Gastroesophageal sphincter (tissue), 4 donors: ENCODE measurements at regions not wholly inside any gene's neighbourhood (a gene's known extent, or its start where the extent isn't known, plus 50 kb on each side); places are given as distances from the start of the nearest gene placed in this dataset.
"Not testable (repeated sequence)": the region's sequence is repeated elsewhere in the genome, so short reads cannot be mapped to it uniquely, and the experiment has no call there.

Experiments used
- ATAC-seq: fragments of 150-250 bp; one replicate; pipeline ENCODE4 v1.9.1; 2016; ENCODE audit warnings: mild to moderate bottlenecking, moderate library complexity
- H3K27ac ChIP-seq, 4 donors: fragments of 200-600 bp; sonication (generic) in 3 of 4; 1 replicate in 3 of 4; 2 replicates in 1 of 4; pipeline ENCODE4 v1.5.1; 2016 to 2019
- H3K27me3 ChIP-seq: fragments of 200-600 bp; sonication (generic); one replicate; pipeline ENCODE4 v1.5.1; 2019
- H3K36me3 ChIP-seq, 2 donors: fragments of 200-600 bp; sonication (generic); one replicate each; pipeline ENCODE4 v1.5.1; 2019; ENCODE audit warnings: control low read depth in 1 of 2
- H3K4me1 ChIP-seq, 3 donors: fragments of 200-600 bp; sonication (generic); 1 replicate in 2 of 3; 2 replicates in 1 of 3; pipeline ENCODE4 v1.5.1; 2016 to 2019; ENCODE audit warnings: control low read depth in 2 of 3
- H3K4me3 ChIP-seq, 2 donors: fragments of 200-600 bp; sonication (generic); one replicate each; pipeline ENCODE4 v1.5.1; 2019; ENCODE audit warnings: mild to moderate bottlenecking in 1 of 2, moderate library complexity in 1 of 2
- H3K9me3 ChIP-seq, 3 donors: fragments of 200-600 bp; sonication (generic); one replicate each; pipeline ENCODE4 v1.5.1; 2017 to 2019; ENCODE audit warnings: control low read depth in 2 of 3
- EP300 ChIP-seq: sonication (generic); formaldehyde crosslinking; IDR thresholded peaks from one replicate; pipeline ENCODE4 v1.6.1; 2017; ENCODE audit warnings: antibody characterized with exemption, mild to moderate bottlenecking
- POLR2A ChIP-seq, 2 donors: fragments of 450-650 bp; IDR thresholded peaks; one replicate each; pipeline ENCODE4 v1.6.1; 2017; ENCODE audit warnings: antibody characterized with exemption in 2 of 2, mild to moderate bottlenecking in 2 of 2, moderate library complexity in 1 of 2
- POLR2AphosphoS5 ChIP-seq: sonication (generic); formaldehyde crosslinking; IDR thresholded peaks from one replicate; pipeline ENCODE4 v1.6.1; 2017; ENCODE audit warnings: antibody characterized with exemption
- WGBS, 2 donors: methylation state at CpG; one replicate each; pipeline ENCODE4 v1.1.5; 2018; ENCODE audit warnings: low coverage in 1 of 2; 5-methylcytosine and 5-hydroxymethylcytosine counted together
- TF ChIP-seq, protein P1 (sequence below), 4 experiments: fragments of 200-600 bp in 2 of 4; fragments of 450-650 bp in 2 of 4; sonication (generic) in 1 of 4; IDR thresholded peaks; one replicate each; pipeline ENCODE4 v1.5.1; 2017 to 2019; ENCODE audit warnings: antibody characterized with exemption in 4 of 4, mild to moderate bottlenecking in 2 of 4, moderate library complexity in 2 of 4

- H3K9me3 ChIP-seq, result peaks cover 0 to 10% (median 0%) of the 10 kb centered on the region in 3 donors
- TF ChIP-seq POLR2A (IDR thresholded peaks at IDR 0.05), result no peak
- TF ChIP-seq EP300, result no peak
- TF ChIP-seq POLR2AphosphoS5, result no peak
- TF ChIP-seq, protein P1, sequence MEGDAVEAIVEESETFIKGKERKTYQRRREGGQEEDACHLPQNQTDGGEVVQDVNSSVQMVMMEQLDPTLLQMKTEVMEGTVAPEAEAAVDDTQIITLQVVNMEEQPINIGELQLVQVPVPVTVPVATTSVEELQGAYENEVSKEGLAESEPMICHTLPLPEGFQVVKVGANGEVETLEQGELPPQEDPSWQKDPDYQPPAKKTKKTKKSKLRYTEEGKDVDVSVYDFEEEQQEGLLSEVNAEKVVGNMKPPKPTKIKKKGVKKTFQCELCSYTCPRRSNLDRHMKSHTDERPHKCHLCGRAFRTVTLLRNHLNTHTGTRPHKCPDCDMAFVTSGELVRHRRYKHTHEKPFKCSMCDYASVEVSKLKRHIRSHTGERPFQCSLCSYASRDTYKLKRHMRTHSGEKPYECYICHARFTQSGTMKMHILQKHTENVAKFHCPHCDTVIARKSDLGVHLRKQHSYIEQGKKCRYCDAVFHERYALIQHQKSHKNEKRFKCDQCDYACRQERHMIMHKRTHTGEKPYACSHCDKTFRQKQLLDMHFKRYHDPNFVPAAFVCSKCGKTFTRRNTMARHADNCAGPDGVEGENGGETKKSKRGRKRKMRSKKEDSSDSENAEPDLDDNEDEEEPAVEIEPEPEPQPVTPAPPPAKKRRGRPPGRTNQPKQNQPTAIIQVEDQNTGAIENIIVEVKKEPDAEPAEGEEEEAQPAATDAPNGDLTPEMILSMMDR (IDR thresholded peaks at IDR 0.05), result no peak
- no peaks in the 10 kb centered on the region for H3K36me3 ChIP-seq
- H3K4me1 ChIP-seq, result peaks cover 0 to 8% (median 0%) of the 10 kb centered on the region in 3 donors
- no peak overlapping the region for H3K27ac ChIP-seq
- ATAC-seq, result no peak
- no peak overlapping the region for H3K4me3 ChIP-seq
- H3K27me3 ChIP-seq, result no peaks in the 10 kb centered on the region
Measured at GRCh38 chr1:174079796-174080195, 57.6 kb upstream of the RC3H1 start.

DNA sequence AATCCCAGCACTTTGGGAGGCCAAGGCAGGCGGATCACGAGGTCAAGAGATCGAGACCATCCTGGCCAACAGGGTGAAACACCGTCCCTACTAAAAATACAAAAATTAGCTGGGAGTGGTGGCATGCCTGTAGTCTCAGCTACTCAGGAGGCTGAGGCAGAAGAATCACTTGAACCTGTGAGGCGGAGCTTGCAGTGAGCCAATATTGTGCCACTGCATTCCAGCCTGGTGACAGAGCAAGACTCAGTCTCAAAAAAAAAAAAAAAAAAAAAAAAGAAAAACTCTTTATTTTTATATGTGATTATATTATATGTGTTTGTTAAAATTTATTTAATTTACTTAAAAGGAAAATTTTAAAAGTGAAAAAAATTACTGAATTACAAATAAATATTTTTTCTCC lies 56.8 kb upstream of the RC3H1 start:
- H3K27me3 ChIP-seq, H3K27ac ChIP-seq, ATAC-seq, H3K4me3 ChIP-seq, H3K36me3 ChIP-seq: not testable (repeated sequence)
- H3K9me3 ChIP-seq, result peaks cover 0 to 10% (median 0%) of the 10 kb centered on the region in 3 donors
- 88% methylated on average over 3 of the region's 5 CpGs; no CpG with 5 or more reads in 1 of the 2 donors for WGBS, 2 donors
- peaks cover 0 to 12% (median 0%) of the 10 kb centered on the region in 3 donors for H3K4me1 ChIP-seq

- WGBS, 2 donors, result 58 to 63% methylated on average over 5 to 7 of the region's 7 CpGs
- no peak overlapping the region for H3K4me3 ChIP-seq
Measured at GRCh38 chr1:174077749-174078490, 55.8 kb upstream of the RC3H1 start.

DNA sequence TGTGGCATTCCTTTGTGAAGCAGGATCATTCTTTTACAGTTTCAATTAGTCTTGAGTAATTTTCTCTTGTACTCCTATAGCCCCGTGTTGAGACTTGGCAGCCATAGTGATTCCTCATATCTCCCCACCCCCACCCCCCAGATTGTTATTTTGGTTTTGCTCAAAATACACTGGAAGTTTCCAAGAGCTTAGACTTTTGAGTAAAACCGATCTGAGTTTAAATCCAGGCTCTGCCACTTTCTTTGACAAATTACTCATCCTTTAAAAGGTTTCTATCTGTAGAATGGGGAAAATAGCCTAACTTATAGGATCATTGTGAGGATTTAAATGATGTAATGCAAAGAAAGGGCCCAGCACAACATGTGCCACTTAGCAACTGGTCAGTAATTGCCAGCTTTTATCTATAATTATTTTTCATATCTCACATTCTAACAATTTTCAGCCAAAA lies 53.1 kb upstream of the RC3H1 start:
- Histone ChIP-seq H3K9me3 (no peaks in the 10 kb centered on the region), H3K27ac (no peak overlapping the region), H3K27me3 (no peaks in the 10 kb centered on the region), H3K4me3 (no peak overlapping the region), H3K4me1 (peaks cover 0 to 12% (median 0%) of the 10 kb centered on the region in 3 donors), H3K36me3 (no peaks in the 10 kb centered on the region)
- TF ChIP-seq, protein P1 (IDR thresholded peaks at IDR 0.05), result no peak
- TF ChIP-seq EP300, result no peak
- no peak for TF ChIP-seq POLR2A (IDR thresholded peaks at IDR 0.05)
- no peak for TF ChIP-seq POLR2AphosphoS5
- WGBS, 2 donors, result 5 to 21% methylated on average over 2 of the region's 2 CpGs
- ATAC-seq, result no peak

More at GRCh38 chr1:174077749-174078490, 55.8 kb upstream of the RC3H1 start:
- Histone ChIP-seq H3K36me3 (no peaks in the 10 kb centered on the region), H3K27me3 (no peaks in the 10 kb centered on the region), H3K4me1 (peaks cover 0 to 12% (median 0%) of the 10 kb centered on the region in 3 donors), H3K27ac (no peak overlapping the region), H3K9me3 (peaks cover 0 to 10% (median 0%) of the 10 kb centered on the region in 3 donors)
- TF ChIP-seq EP300, result no peak
- no peak for TF ChIP-seq POLR2AphosphoS5
- TF ChIP-seq, protein P1 (IDR thresholded peaks at IDR 0.05), result no peak
- no peak for TF ChIP-seq POLR2A (IDR thresholded peaks at IDR 0.05)
- no peak for ATAC-seq

GRCh38 chr1:174074757-174075156 lies 52.6 kb upstream of the RC3H1 start:
- no peak for ATAC-seq
- no peak for TF ChIP-seq POLR2AphosphoS5
- no peak for TF ChIP-seq EP300
- TF ChIP-seq, protein P1 (IDR thresholded peaks at IDR 0.05), result peak; percentile 18 to 50 (median 26)
- no peak for TF ChIP-seq POLR2A (IDR thresholded peaks at IDR 0.05)
- no peak overlapping the region for H3K4me3 ChIP-seq
- peaks cover 0 to 12% (median 0%) of the 10 kb centered on the region in 3 donors for H3K4me1 ChIP-seq
- no peaks in the 10 kb centered on the region for H3K9me3 ChIP-seq
- H3K36me3 ChIP-seq, result no peaks in the 10 kb centered on the region
- H3K27me3 ChIP-seq, result no peaks in the 10 kb centered on the region
- 25 to 30% methylated on average over 2 of the region's 2 CpGs for WGBS, 2 donors
- H3K27ac ChIP-seq, result no peak overlapping the region
